Loucy (cell line): ENCODE measurements at regions not wholly inside any gene's neighbourhood (a gene's known extent, or its start where the extent isn't known, plus 50 kb on each side); places are given as distances from the start of the nearest gene placed in this dataset.
"Not testable (repeated sequence)": the region's sequence is repeated elsewhere in the genome, so short reads cannot be mapped to it uniquely, and the experiment has no call there.

Experiments used
- EZH2phosphoT487 ChIP-seq: fragments of 200-600 bp; IDR thresholded peaks from 2 replicates; pipeline ENCODE4 v1.6.1; 2018; ENCODE audit warnings: antibody characterized with exemption, mild to moderate bottlenecking, moderate library complexity, borderline replicate concordance
- TF ChIP-seq, protein P1 (sequence below): fragments of 200-600 bp; sonication (generic); conservative IDR thresholded peaks from 2 replicates; pipeline ENCODE4 v1.5.1; 2014; ENCODE audit warnings: mild to moderate bottlenecking, antibody characterized with exemption, low read length

DNA sequence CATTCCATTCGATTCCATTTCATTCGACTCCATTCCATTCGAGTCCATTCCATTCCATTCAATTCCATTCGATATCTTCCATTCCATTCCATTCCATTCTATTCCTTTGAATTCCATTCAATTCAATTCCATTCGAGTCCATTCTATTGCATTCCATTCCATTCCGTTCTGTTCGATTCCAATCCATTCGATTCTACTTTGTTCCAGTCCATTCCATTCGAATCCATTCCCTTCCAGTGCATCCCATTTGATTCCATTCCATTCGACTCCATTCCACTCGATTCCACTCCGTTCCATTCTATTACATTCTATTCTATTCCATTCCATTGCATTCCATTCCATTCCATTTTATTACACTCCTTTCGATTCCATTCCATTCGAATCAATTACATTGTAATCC is 2588.5 kb upstream of the TPTE start:
- TF ChIP-seq, protein P1, sequence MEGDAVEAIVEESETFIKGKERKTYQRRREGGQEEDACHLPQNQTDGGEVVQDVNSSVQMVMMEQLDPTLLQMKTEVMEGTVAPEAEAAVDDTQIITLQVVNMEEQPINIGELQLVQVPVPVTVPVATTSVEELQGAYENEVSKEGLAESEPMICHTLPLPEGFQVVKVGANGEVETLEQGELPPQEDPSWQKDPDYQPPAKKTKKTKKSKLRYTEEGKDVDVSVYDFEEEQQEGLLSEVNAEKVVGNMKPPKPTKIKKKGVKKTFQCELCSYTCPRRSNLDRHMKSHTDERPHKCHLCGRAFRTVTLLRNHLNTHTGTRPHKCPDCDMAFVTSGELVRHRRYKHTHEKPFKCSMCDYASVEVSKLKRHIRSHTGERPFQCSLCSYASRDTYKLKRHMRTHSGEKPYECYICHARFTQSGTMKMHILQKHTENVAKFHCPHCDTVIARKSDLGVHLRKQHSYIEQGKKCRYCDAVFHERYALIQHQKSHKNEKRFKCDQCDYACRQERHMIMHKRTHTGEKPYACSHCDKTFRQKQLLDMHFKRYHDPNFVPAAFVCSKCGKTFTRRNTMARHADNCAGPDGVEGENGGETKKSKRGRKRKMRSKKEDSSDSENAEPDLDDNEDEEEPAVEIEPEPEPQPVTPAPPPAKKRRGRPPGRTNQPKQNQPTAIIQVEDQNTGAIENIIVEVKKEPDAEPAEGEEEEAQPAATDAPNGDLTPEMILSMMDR: not testable (repeated sequence)
- not testable (repeated sequence) for TF ChIP-seq EZH2phosphoT487
